ENCODE measurements at regions not wholly inside any gene's neighbourhood (a gene's known extent, or its start where the extent isn't known, plus 50 kb on each side); places are given as distances from the start of the nearest gene placed in this dataset.

- no peak for DNase-seq (ENCODE audit: low read depth in 1 of 2, low spot score in 1 of 2)
- TF ChIP-seq REST (IDR thresholded peaks at IDR 0.05; ENCODE audit: insufficient replicate concordance, low read depth): no peak
- no peak for TF ChIP-seq GABPA (IDR thresholded peaks at IDR 0.05; ENCODE audit: low read depth)
- TF ChIP-seq SPI1 (IDR thresholded peaks at IDR 0.05; ENCODE audit: borderline replicate concordance, low read depth): no peak
- Histone ChIP-seq H3K27me3 (ENCODE audit: insufficient read depth, poor library complexity, severe bottlenecking) (no peaks in the 10 kb centered on the region), H3K27ac (replicated peaks) (no peak overlapping the region), H3K4me3 (replicated peaks; ENCODE audit: insufficient read depth, low read length) (no peak overlapping the region)
Measured at GRCh38 chr11:37747121-37747520, 1149.1 kb upstream of the RAG2 start.

GRCh38 chr11:37727371-37727770, 1129.3 kb upstream of the RAG2 start:
- TF ChIP-seq POLR2AphosphoS5 (IDR thresholded peaks at IDR 0.05; ENCODE audit: low read depth): no peak
- TF ChIP-seq GABPA (IDR thresholded peaks at IDR 0.05; ENCODE audit: low read depth): no peak
- no peak for TF ChIP-seq SPI1 (IDR thresholded peaks at IDR 0.05; ENCODE audit: borderline replicate concordance, low read depth)
- TF ChIP-seq REST (IDR thresholded peaks at IDR 0.05; ENCODE audit: insufficient replicate concordance, low read depth): no peak
- peak in 1 of 2 experiments; percentile 8 for DNase-seq (ENCODE audit: low read depth in 1 of 2, low spot score in 1 of 2)
- no peak overlapping the region for H3K4me3 ChIP-seq (replicated peaks; ENCODE audit: insufficient read depth, low read length)
- H3K27me3 ChIP-seq (ENCODE audit: insufficient read depth, poor library complexity, severe bottlenecking): no peaks in the 10 kb centered on the region
- no peak overlapping the region for H3K27ac ChIP-seq (replicated peaks)

GRCh38 chr11:37724315-37724714, 1126.3 kb upstream of the RAG2 start:
- TF ChIP-seq POLR2AphosphoS5 (IDR thresholded peaks at IDR 0.05; ENCODE audit: low read depth) (no peak), SPI1 (IDR thresholded peaks at IDR 0.05; ENCODE audit: borderline replicate concordance, low read depth) (no peak), REST (IDR thresholded peaks at IDR 0.05; ENCODE audit: insufficient replicate concordance, low read depth) (no peak), GABPA (IDR thresholded peaks at IDR 0.05; ENCODE audit: low read depth) (no peak), CTCF (IDR thresholded peaks at IDR 0.05; ENCODE audit: insufficient read depth, low read length) (no peak)
- no peaks in the 10 kb centered on the region for H3K27me3 ChIP-seq (ENCODE audit: insufficient read depth, poor library complexity, severe bottlenecking)
- H3K4me3 ChIP-seq (replicated peaks; ENCODE audit: insufficient read depth, low read length): no peak overlapping the region
- DNase-seq (ENCODE audit: low read depth in 1 of 2, low spot score in 1 of 2): no peak
- no peak overlapping the region for H3K27ac ChIP-seq (replicated peaks)

- TF ChIP-seq POLR2AphosphoS5 (IDR thresholded peaks at IDR 0.05; ENCODE audit: low read depth) (no peak), GABPA (IDR thresholded peaks at IDR 0.05; ENCODE audit: low read depth) (no peak), CTCF (IDR thresholded peaks at IDR 0.05; ENCODE audit: insufficient read depth, low read length) (no peak), REST (IDR thresholded peaks at IDR 0.05; ENCODE audit: insufficient replicate concordance, low read depth) (no peak), SPI1 (IDR thresholded peaks at IDR 0.05; ENCODE audit: borderline replicate concordance, low read depth) (no peak)
- no peak for DNase-seq (ENCODE audit: low read depth in 1 of 2, low spot score in 1 of 2)
- H3K4me3 ChIP-seq (replicated peaks; ENCODE audit: insufficient read depth, low read length): no peak overlapping the region
- H3K27me3 ChIP-seq (ENCODE audit: insufficient read depth, poor library complexity, severe bottlenecking): no peaks in the 10 kb centered on the region
- no peak overlapping the region for H3K27ac ChIP-seq (replicated peaks)
Measured at GRCh38 chr11:37721485-37721884, 1123.4 kb upstream of the RAG2 start.

Data from HL-60 (cell line).